ES-I3 (cell line): ENCODE measurements at regions not wholly inside any gene's neighbourhood (a gene's known extent, or its start where the extent isn't known, plus 50 kb on each side); places are given as distances from the start of the nearest gene placed in this dataset.

Experiments
- H3K36me3 ChIP-seq: 2 replicates; pipeline ENCODE4 v1.6.1; 2013; ENCODE audit warnings: mild to moderate bottlenecking, low read length, control low read depth, moderate library complexity; ENCODE audit not compliant: insufficient read depth
- H3K4me1 ChIP-seq: 2 replicates; pipeline ENCODE4 v1.6.1; 2013; ENCODE audit warnings: mild to moderate bottlenecking, control low read depth, low read length; ENCODE audit not compliant: insufficient read depth
- H3K9ac ChIP-seq: 2 replicates; pipeline ENCODE4 v1.6.1; 2013; ENCODE audit warnings: low read depth, mild to moderate bottlenecking, low read length, moderate library complexity
- H3K9me3 ChIP-seq: 2 replicates; pipeline ENCODE4 v1.6.1; 2013; ENCODE audit warnings: mild to moderate bottlenecking, low read length, moderate library complexity; ENCODE audit not compliant: control insufficient read depth, insufficient read depth

- no peak overlapping the region for H3K9ac ChIP-seq
- H3K9me3 ChIP-seq: no peaks in the 10 kb centered on the region
Measured at GRCh38 chr14:97282210-97283004, 485.2 kb downstream of the VRK1 start.

GRCh38 chr14:97283005-97283403 is 485.8 kb downstream of the VRK1 start:
- H3K9ac ChIP-seq: no peak overlapping the region
- no peaks in the 10 kb centered on the region for H3K9me3 ChIP-seq
- no peaks in the 10 kb centered on the region for H3K36me3 ChIP-seq

More at GRCh38 chr14:97282210-97283004, 485.2 kb downstream of the VRK1 start:
- Histone ChIP-seq H3K36me3 (no peaks in the 10 kb centered on the region), H3K4me1 (peaks cover 12% of the 10 kb centered on the region)

DNA sequence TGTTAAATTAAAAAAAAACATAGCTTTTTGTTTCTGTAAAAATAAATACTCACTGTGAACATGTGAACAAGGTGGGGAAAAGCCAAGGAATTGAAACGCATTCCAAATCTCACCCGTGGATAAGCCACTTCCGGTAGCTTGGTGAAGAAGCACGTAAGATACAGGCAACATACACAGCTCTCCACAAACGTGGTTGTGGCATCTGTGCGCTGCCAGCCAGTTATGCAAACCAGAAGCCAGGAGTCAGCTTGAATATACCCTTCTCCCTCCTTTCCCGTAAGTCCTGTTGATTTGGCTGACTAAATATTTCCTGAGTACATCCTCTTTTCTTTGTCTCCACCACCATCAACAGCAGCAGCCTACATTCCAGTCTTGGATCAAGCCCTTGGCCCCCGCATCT is 486.2 kb downstream of the VRK1 start:
- H3K36me3 ChIP-seq: no peaks in the 10 kb centered on the region

More at GRCh38 chr14:97283005-97283403, 485.8 kb downstream of the VRK1 start:
- peaks cover 10% of the 10 kb centered on the region for H3K4me1 ChIP-seq

DNA sequence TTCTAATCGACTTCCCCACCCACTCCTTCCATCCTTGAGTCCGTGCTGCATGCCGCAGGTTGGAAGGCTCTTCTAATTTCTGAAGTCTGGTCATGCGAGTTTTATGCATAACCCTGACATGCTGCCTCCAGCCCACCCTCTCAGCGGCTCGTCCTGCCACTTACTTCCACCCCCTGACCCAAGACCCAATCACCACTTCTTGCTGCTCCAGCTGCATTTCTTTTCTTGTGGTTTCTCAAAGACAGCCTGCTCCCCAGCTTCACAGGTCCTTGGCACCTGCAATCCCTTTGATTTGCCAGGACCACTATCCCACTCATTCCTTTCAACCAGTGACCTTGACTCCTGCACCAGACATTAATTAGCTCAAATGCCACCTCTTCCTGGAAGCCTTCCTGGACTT is 486.7 kb downstream of the VRK1 start:
- H3K9ac ChIP-seq: no peak overlapping the region
- no peaks in the 10 kb centered on the region for H3K9me3 ChIP-seq
- peaks cover 8% of the 10 kb centered on the region; the same call in 1 of the 2 replicates for H3K4me1 ChIP-seq
- H3K36me3 ChIP-seq: no peaks in the 10 kb centered on the region

More for the DNA sequence above, 486.2 kb downstream of the VRK1 start:
- Histone ChIP-seq H3K9me3 (no peaks in the 10 kb centered on the region), H3K4me1 (peaks cover 8% of the 10 kb centered on the region; the same call in 1 of the 2 replicates), H3K9ac (no peak overlapping the region)

GRCh38 chr14:97287956-97288355 is 490.8 kb downstream of the VRK1 start:
- Histone ChIP-seq H3K9me3 (no peaks in the 10 kb centered on the region), H3K36me3 (no peaks in the 10 kb centered on the region), H3K4me1 (no peaks in the 10 kb centered on the region), H3K9ac (no peak overlapping the region)

GRCh38 chr14:97290065-97290464 is 492.9 kb downstream of the VRK1 start:
- Histone ChIP-seq H3K36me3 (no peaks in the 10 kb centered on the region), H3K9me3 (no peaks in the 10 kb centered on the region), H3K9ac (no peak overlapping the region), H3K4me1 (no peaks in the 10 kb centered on the region)

DNA sequence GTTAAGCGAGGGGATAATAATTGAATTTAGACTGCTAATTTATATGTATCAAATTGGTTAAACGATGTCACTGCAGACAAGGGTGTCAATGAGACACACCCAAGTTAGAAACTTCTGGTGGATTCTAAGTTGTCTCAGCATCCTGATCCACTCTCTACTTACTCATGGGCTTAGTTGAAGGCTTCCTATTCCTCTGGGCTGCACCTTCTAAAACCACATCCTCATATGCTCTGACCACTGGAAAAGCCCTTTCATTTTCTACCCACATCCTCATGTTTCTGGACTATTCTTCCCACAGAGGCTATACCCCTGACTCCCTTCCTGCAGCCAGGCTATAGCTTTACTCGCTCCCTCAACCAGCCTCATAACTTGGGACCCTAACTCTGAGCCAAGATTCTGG is 493.8 kb downstream of the VRK1 start:
- no peak overlapping the region for H3K9ac ChIP-seq
- H3K4me1 ChIP-seq: no peaks in the 10 kb centered on the region
- no peaks in the 10 kb centered on the region for H3K9me3 ChIP-seq
- no peaks in the 10 kb centered on the region for H3K36me3 ChIP-seq

- H3K4me1 ChIP-seq: no peaks in the 10 kb centered on the region; the same call in 1 of the 2 replicates
- no peak overlapping the region for H3K9ac ChIP-seq
- H3K36me3 ChIP-seq: no peaks in the 10 kb centered on the region
- no peaks in the 10 kb centered on the region for H3K9me3 ChIP-seq
Measured at GRCh38 chr14:97293659-97294058, 496.5 kb downstream of the VRK1 start.

DNA sequence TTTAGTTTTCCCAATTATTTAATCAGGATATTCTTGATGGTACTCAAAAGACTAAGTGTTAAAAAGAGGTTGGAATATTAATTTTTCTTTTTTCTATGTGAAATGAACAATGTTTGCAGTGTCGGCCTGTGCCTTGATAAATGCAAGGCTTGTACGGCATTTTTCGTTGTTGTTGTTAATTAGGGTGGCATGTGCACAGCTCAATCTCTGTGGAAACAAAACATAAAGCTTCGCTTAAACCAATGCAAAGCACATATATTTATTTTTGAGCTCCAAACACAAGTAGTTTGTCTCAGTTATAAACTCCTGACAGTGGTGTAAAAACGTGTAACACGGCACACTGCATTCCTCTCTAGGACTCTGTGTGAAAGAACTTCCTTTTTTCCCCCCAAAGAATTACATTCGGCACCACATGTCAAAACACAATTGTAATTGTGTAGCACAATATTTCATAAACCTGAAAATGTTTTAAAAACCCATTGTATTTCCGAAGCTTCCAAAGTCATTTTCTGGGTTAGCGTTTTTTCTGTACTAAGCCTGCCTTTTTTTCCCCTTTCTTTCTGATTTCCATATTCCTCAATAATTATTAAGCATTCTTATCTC is 498.0 kb downstream of the VRK1 start:
- H3K36me3 ChIP-seq: no peaks in the 10 kb centered on the region
- H3K9me3 ChIP-seq: no peaks in the 10 kb centered on the region
- no peaks in the 10 kb centered on the region; the same call in 1 of the 2 replicates for H3K4me1 ChIP-seq
- no peak overlapping the region for H3K9ac ChIP-seq

GRCh38 chr14:97296176-97296575 is 499.0 kb downstream of the VRK1 start:
- no peaks in the 10 kb centered on the region; the same call in 1 of the 2 replicates for H3K4me1 ChIP-seq
- H3K36me3 ChIP-seq: no peaks in the 10 kb centered on the region
- no peaks in the 10 kb centered on the region for H3K9me3 ChIP-seq
- H3K9ac ChIP-seq: no peak overlapping the region

DNA sequence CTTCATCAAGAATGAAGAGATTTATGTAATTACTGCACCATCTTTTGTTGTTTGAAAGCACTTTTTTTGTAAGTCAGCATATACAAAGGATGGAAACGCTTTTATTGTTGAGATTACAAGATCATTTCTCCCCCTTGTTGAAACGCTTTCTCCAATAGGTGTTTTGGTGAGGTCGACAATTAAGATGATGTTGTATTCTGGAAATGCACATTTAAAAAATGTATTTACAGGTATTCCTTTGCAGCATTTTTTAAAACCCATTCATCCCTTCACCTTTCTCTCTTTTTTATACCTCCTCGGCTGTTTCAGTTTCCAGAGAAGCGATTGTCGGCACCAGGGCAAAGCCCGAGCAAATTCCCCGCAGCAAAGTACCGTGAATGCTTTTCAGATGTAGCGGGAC is 499.9 kb downstream of the VRK1 start:
- H3K9me3 ChIP-seq: no peaks in the 10 kb centered on the region
- H3K36me3 ChIP-seq: no peaks in the 10 kb centered on the region; the same call in 1 of the 2 replicates
- no peak overlapping the region for H3K9ac ChIP-seq

DNA sequence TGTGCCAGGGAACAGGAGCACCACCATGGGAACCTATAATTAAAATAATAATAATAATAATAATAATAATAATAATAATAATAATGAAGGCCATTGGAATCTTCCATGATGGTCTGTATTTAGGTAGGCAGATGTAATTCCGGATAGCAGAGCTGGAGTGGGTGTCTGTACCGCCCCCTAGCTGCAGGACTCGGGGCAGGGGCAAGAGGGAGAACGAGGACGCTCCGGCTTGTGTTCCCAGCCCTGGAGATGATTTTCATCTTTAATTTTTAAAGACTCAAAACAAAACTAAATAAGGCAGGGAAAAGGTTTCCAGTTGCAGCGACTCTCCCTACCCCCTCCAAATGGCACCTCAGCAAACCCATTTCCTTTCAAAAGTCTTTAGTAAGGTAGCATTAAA is 501.1 kb downstream of the VRK1 start:
- H3K36me3 ChIP-seq: no peaks in the 10 kb centered on the region; the same call in 1 of the 2 replicates
- H3K4me1 ChIP-seq: no peaks in the 10 kb centered on the region; the same call in 1 of the 2 replicates
- no peaks in the 10 kb centered on the region for H3K9me3 ChIP-seq
- H3K9ac ChIP-seq: no peak overlapping the region

More for the DNA sequence above, 499.9 kb downstream of the VRK1 start:
- no peaks in the 10 kb centered on the region; the same call in 1 of the 2 replicates for H3K4me1 ChIP-seq

GRCh38 chr14:97298736-97299135 is 501.6 kb downstream of the VRK1 start:
- H3K9me3 ChIP-seq: no peaks in the 10 kb centered on the region
- no peak overlapping the region for H3K9ac ChIP-seq
- no peaks in the 10 kb centered on the region; the same call in 1 of the 2 replicates for H3K4me1 ChIP-seq
- no peaks in the 10 kb centered on the region; the same call in 1 of the 2 replicates for H3K36me3 ChIP-seq

DNA sequence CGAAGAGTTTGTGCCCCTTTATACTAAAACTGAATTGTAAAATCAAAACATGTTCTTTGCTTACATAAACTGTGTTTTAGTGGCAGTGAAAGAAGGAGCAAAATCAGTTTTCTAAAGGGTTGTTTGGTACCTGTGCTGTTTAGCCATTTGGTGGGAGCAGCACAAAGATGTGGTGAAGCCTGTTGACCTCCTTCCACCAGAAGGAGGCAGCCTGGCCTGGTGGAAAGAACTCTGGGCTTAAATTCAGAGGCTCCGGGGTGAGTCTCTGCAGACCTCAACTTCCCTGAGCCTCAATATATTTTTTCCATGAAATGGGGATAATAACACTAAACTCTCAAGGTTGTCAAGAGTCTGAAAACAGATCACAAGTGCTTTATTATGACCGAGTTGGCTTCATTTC is 502.5 kb downstream of the VRK1 start:
- Histone ChIP-seq H3K9ac (no peak overlapping the region), H3K36me3 (no peaks in the 10 kb centered on the region; the same call in 1 of the 2 replicates), H3K9me3 (no peaks in the 10 kb centered on the region), H3K4me1 (no peaks in the 10 kb centered on the region; the same call in 1 of the 2 replicates)
